ENCODE measurements at regions not wholly inside any gene's neighbourhood (a gene's known extent, or its start where the extent isn't known, plus 50 kb on each side); places are given as distances from the start of the nearest gene placed in this dataset.
"Not testable (repeated sequence)": the region's sequence is repeated elsewhere in the genome, so short reads cannot be mapped to it uniquely, and the experiment has no call there.

- not testable (repeated sequence) for H3K9ac ChIP-seq (ENCODE audit: low read length); H2BK12ac ChIP-seq (ENCODE audit: low read length in 2 of 2); H2BK5ac ChIP-seq (ENCODE audit: low read depth, low read length, poor library complexity, severe bottlenecking); H3K36me3 ChIP-seq (ENCODE audit: control insufficient read depth in 1 of 2, insufficient read depth in 2 of 2, low read depth in 1 of 2, low read length in 2 of 2); H3K27ac ChIP-seq (ENCODE audit: low read length, poor library complexity, severe bottlenecking); H3K14ac ChIP-seq (ENCODE audit: low read length in 2 of 2); H2BK15ac ChIP-seq (ENCODE audit: low read depth, poor library complexity, severe bottlenecking); H2AK5ac ChIP-seq (ENCODE audit: low read length, severe bottlenecking); H3K18ac ChIP-seq (ENCODE audit: low read depth in 1 of 2, low read length in 2 of 2); H4K91ac ChIP-seq (ENCODE audit: low read length); DNase-seq; H3K4me3 ChIP-seq (ENCODE audit: insufficient read depth in 1 of 2, low read depth in 1 of 2, low read length in 2 of 2); H3K4ac ChIP-seq (ENCODE audit: low read depth in 1 of 2, low read length in 2 of 2); H4K8ac ChIP-seq (ENCODE audit: low read length); H3K27me3 ChIP-seq (ENCODE audit: control insufficient read depth in 1 of 2, insufficient read depth in 1 of 2, low read length in 2 of 2); H3K79me1 ChIP-seq (replicated peaks; ENCODE audit: low read length, poor library complexity, severe bottlenecking); H3K4me1 ChIP-seq (ENCODE audit: control insufficient read depth, insufficient read depth, low read depth, low read length); H3K9me3 ChIP-seq (ENCODE audit: control insufficient read depth, low read length); H2AFZ ChIP-seq (ENCODE audit: low read depth, low read length); H3K23ac ChIP-seq (ENCODE audit: low read length in 2 of 2); H2BK120ac ChIP-seq (ENCODE audit: low read depth, low read length); H3K4me2 ChIP-seq (ENCODE audit: low read length, poor library complexity, severe bottlenecking)
- WGBS = no CpG with 5 or more reads among the region's 2 CpGs
These were observed 117.5 kb upstream of the FBXO28 start for GRCh38 chr1:223996376-223996775.

GRCh38 chr1:223992456-223993246 lies 121.3 kb upstream of the FBXO28 start:
- H3K9me3 ChIP-seq (ENCODE audit: control insufficient read depth, low read length); H3K27me3 ChIP-seq (ENCODE audit: control insufficient read depth in 1 of 2, insufficient read depth in 1 of 2, low read length in 2 of 2); H3K79me1 ChIP-seq (replicated peaks; ENCODE audit: low read length, poor library complexity, severe bottlenecking); H2AK5ac ChIP-seq (ENCODE audit: low read length, severe bottlenecking); H2BK15ac ChIP-seq (ENCODE audit: low read depth, poor library complexity, severe bottlenecking); H3K23ac ChIP-seq (ENCODE audit: low read length in 2 of 2); H4K91ac ChIP-seq (ENCODE audit: low read length); H3K4me2 ChIP-seq (ENCODE audit: low read length, poor library complexity, severe bottlenecking); H3K14ac ChIP-seq (ENCODE audit: low read length in 2 of 2); H2BK12ac ChIP-seq (ENCODE audit: low read length in 2 of 2); H2BK5ac ChIP-seq (ENCODE audit: low read depth, low read length, poor library complexity, severe bottlenecking); H2BK120ac ChIP-seq (ENCODE audit: low read depth, low read length); H3K4me1 ChIP-seq (ENCODE audit: control insufficient read depth, insufficient read depth, low read depth, low read length); H3K36me3 ChIP-seq (ENCODE audit: control insufficient read depth in 1 of 2, insufficient read depth in 2 of 2, low read depth in 1 of 2, low read length in 2 of 2); H2AFZ ChIP-seq (ENCODE audit: low read depth, low read length); H4K8ac ChIP-seq (ENCODE audit: low read length): not testable (repeated sequence)
- WGBS = under 1% methylated on average over 29 of the region's 70 CpGs
- Histone ChIP-seq H3K27ac (ENCODE audit: low read length, poor library complexity, severe bottlenecking) (peak overlapping the region; percentile 54), H3K4ac (ENCODE audit: low read depth in 1 of 2, low read length in 2 of 2) (peak overlapping the region in 1 of 2 experiments; percentile 69), H3K4me3 (ENCODE audit: insufficient read depth in 1 of 2, low read depth in 1 of 2, low read length in 2 of 2) (peak overlapping the region; percentile 66 to 77), H3K18ac (ENCODE audit: low read depth in 1 of 2, low read length in 2 of 2) (peak overlapping the region in 1 of 2 experiments; percentile 52), H3K9ac (ENCODE audit: low read length) (peak overlapping the region; percentile 88)
- peak; percentile 99 for DNase-seq

- H3K9ac ChIP-seq (ENCODE audit: low read length); DNase-seq: not testable (repeated sequence)
- 100% methylated on average over 9 of the region's 10 CpGs for WGBS
These were observed 122.5 kb upstream of the FBXO28 start for GRCh38 chr1:223991297-223991857.

GRCh38 chr1:223961985-223962384 lies 116.2 kb upstream of the TP53BP2 start:
- H3K4me2 ChIP-seq (ENCODE audit: low read length, poor library complexity, severe bottlenecking); H3K4me1 ChIP-seq (ENCODE audit: control insufficient read depth, insufficient read depth, low read depth, low read length); H3K14ac ChIP-seq (ENCODE audit: low read length in 2 of 2); H2BK15ac ChIP-seq (ENCODE audit: low read depth, poor library complexity, severe bottlenecking); H4K8ac ChIP-seq (ENCODE audit: low read length); H3K18ac ChIP-seq (ENCODE audit: low read depth in 1 of 2, low read length in 2 of 2); H2AFZ ChIP-seq (ENCODE audit: low read depth, low read length); H3K9ac ChIP-seq (ENCODE audit: low read length); H4K91ac ChIP-seq (ENCODE audit: low read length); H3K4me3 ChIP-seq (ENCODE audit: insufficient read depth in 1 of 2, low read depth in 1 of 2, low read length in 2 of 2); H3K4ac ChIP-seq (ENCODE audit: low read depth in 1 of 2, low read length in 2 of 2); H2BK120ac ChIP-seq (ENCODE audit: low read depth, low read length); H3K27me3 ChIP-seq (ENCODE audit: control insufficient read depth in 1 of 2, insufficient read depth in 1 of 2, low read length in 2 of 2); H3K36me3 ChIP-seq (ENCODE audit: control insufficient read depth in 1 of 2, insufficient read depth in 2 of 2, low read depth in 1 of 2, low read length in 2 of 2); H3K79me1 ChIP-seq (replicated peaks; ENCODE audit: low read length, poor library complexity, severe bottlenecking); H2BK12ac ChIP-seq (ENCODE audit: low read length in 2 of 2); H3K9me3 ChIP-seq (ENCODE audit: control insufficient read depth, low read length); H2AK5ac ChIP-seq (ENCODE audit: low read length, severe bottlenecking); H3K27ac ChIP-seq (ENCODE audit: low read length, poor library complexity, severe bottlenecking); H3K23ac ChIP-seq (ENCODE audit: low read length in 2 of 2); H2BK5ac ChIP-seq (ENCODE audit: low read depth, low read length, poor library complexity, severe bottlenecking): not testable (repeated sequence)
- WGBS = 52% methylated on average over 3 of the region's 4 CpGs
- peak; percentile 56 for DNase-seq

More at GRCh38 chr1:223991297-223991857, 122.5 kb upstream of the FBXO28 start:
- H2BK5ac ChIP-seq (ENCODE audit: low read depth, low read length, poor library complexity, severe bottlenecking); H2BK15ac ChIP-seq (ENCODE audit: low read depth, poor library complexity, severe bottlenecking); H2AK5ac ChIP-seq (ENCODE audit: low read length, severe bottlenecking); H3K36me3 ChIP-seq (ENCODE audit: control insufficient read depth in 1 of 2, insufficient read depth in 2 of 2, low read depth in 1 of 2, low read length in 2 of 2); H2BK120ac ChIP-seq (ENCODE audit: low read depth, low read length); H2BK12ac ChIP-seq (ENCODE audit: low read length in 2 of 2); H4K8ac ChIP-seq (ENCODE audit: low read length); H3K79me1 ChIP-seq (replicated peaks; ENCODE audit: low read length, poor library complexity, severe bottlenecking); H2AFZ ChIP-seq (ENCODE audit: low read depth, low read length); H3K27ac ChIP-seq (ENCODE audit: low read length, poor library complexity, severe bottlenecking); H3K23ac ChIP-seq (ENCODE audit: low read length in 2 of 2); H3K27me3 ChIP-seq (ENCODE audit: control insufficient read depth in 1 of 2, insufficient read depth in 1 of 2, low read length in 2 of 2); H3K4ac ChIP-seq (ENCODE audit: low read depth in 1 of 2, low read length in 2 of 2); H3K18ac ChIP-seq (ENCODE audit: low read depth in 1 of 2, low read length in 2 of 2); H3K14ac ChIP-seq (ENCODE audit: low read length in 2 of 2); H3K4me2 ChIP-seq (ENCODE audit: low read length, poor library complexity, severe bottlenecking); H3K4me1 ChIP-seq (ENCODE audit: control insufficient read depth, insufficient read depth, low read depth, low read length); H4K91ac ChIP-seq (ENCODE audit: low read length); H3K9me3 ChIP-seq (ENCODE audit: control insufficient read depth, low read length): not testable (repeated sequence)
- peak overlapping the region in 1 of 2 experiments; percentile 77 for H3K4me3 ChIP-seq (ENCODE audit: insufficient read depth in 1 of 2, low read depth in 1 of 2, low read length in 2 of 2)

All from mesenchymal stem cell (in vitro differentiated cells and primary cell).